SH-SY5Y (cell line): ENCODE measurements at regions not wholly inside any gene's neighbourhood (a gene's known extent, or its start where the extent isn't known, plus 50 kb on each side); places are given as distances from the start of the nearest gene placed in this dataset.

ENCODE experiments used
- GATA2 ChIP-seq: IDR thresholded peaks from 2 replicates; pipeline ENCODE4 v1.6.1; 2011; ENCODE audit warnings: mild to moderate bottlenecking, low read depth, low read length
- GATA3 ChIP-seq: IDR thresholded peaks from 2 replicates; pipeline ENCODE4 v1.6.1; 2011; ENCODE audit warnings: low read depth, mild to moderate bottlenecking, low read length, moderate library complexity

- TF ChIP-seq GATA2 (no peak), GATA3 (no peak)
Measured at GRCh38 chr3:153245661-153246060, 83.6 kb downstream of the RAP2B start.
